Thyroid gland (tissue), 4 donors: ENCODE measurements at regions not wholly inside any gene's neighbourhood (a gene's known extent, or its start where the extent isn't known, plus 50 kb on each side); places are given as distances from the start of the nearest gene placed in this dataset.

ENCODE experiments used
- DNase-seq, 2 donors: peaks; one replicate each; pipeline ENCODE4 v3.0.0-alpha.2; 2019
- H3K27ac ChIP-seq, 3 donors: fragments of 200-600 bp; sonication (generic); 1 replicate in 2 of 3; 2 replicates in 1 of 3; pipeline ENCODE4 v1.5.1; 2016 to 2019; ENCODE audit warnings: mild to moderate bottlenecking in 1 of 3, moderate library complexity in 1 of 3
- H3K27me3 ChIP-seq: fragments of 200-600 bp; sonication (generic); one replicate; pipeline ENCODE4 v1.5.1; 2019
- H3K36me3 ChIP-seq, 2 donors: fragments of 200-600 bp; sonication (generic); one replicate each; pipeline ENCODE4 v1.5.1; 2016 to 2019
- H3K4me1 ChIP-seq, 2 donors: fragments of 200-600 bp; sonication (generic); one replicate each; pipeline ENCODE4 v1.5.1; 2017 to 2019
- H3K4me3 ChIP-seq, 3 donors: fragments of 200-600 bp; sonication (generic); replicated peaks in 1 of 3; 1 replicate in 2 of 3; 2 replicates in 1 of 3; pipeline ENCODE4 v1.5.1; 2016; ENCODE audit warnings: mild to moderate bottlenecking in 1 of 3
- H3K9me3 ChIP-seq: fragments of 200-600 bp; sonication (generic); one replicate; pipeline ENCODE4 v1.5.1; 2017
- CTCF ChIP-seq, 6 experiments: fragments of 200-600 bp in 3 of 6; fragments of 450-650 bp in 3 of 6; sonication (generic) in 3 of 6; IDR thresholded peaks; one replicate each; pipeline ENCODE4 v1.5.1; 2016 to 2019; ENCODE audit warnings: antibody characterized with exemption in 6 of 6, mild to moderate bottlenecking in 2 of 6, inconsistent platforms in 1 of 6, moderate library complexity in 1 of 6
- POLR2A ChIP-seq, 2 donors: fragments of 450-650 bp; IDR thresholded peaks; one replicate each; pipeline ENCODE4 v1.6.1; 2017; ENCODE audit warnings: antibody characterized with exemption in 2 of 2, mild to moderate bottlenecking in 2 of 2, moderate library complexity in 1 of 2
- WGBS, 2 donors: methylation state at CpG; one replicate each; pipeline ENCODE4 v1.1.5; 2017; 5-methylcytosine and 5-hydroxymethylcytosine counted together
- intact Hi-C: fragments of 100-400 bp; cut with DNase I; formaldehyde crosslinking; loops from one replicate; pipeline ENCODE4 v1.15.1; 2023

GRCh38 chr16:35788381-35788780 is 2329.0 kb downstream of the TP53TG3F start:
- no peaks in the 10 kb centered on the region for H3K27me3 ChIP-seq
- WGBS, 2 donors, result 76 to 80% methylated on average over 12 of the region's 12 CpGs
- no peaks in the 10 kb centered on the region for H3K4me1 ChIP-seq
- no peaks in the 10 kb centered on the region for H3K9me3 ChIP-seq
- no peaks in the 10 kb centered on the region for H3K36me3 ChIP-seq
- intact Hi-C loops, result no loop called here
- H3K27ac ChIP-seq, result no peak overlapping the region
- DNase-seq, result no peak
- no peak overlapping the region for H3K4me3 ChIP-seq
- TF ChIP-seq CTCF (IDR thresholded peaks at IDR 0.05) (no peak), POLR2A (IDR thresholded peaks at IDR 0.05) (no peak)

GRCh38 chr16:35792516-35793285 is 2333.3 kb downstream of the TP53TG3F start:
- intact Hi-C loops, result no loop called here
- Histone ChIP-seq H3K4me3 (no peak overlapping the region), H3K4me1 (no peaks in the 10 kb centered on the region), H3K36me3 (no peaks in the 10 kb centered on the region), H3K27me3 (no peaks in the 10 kb centered on the region), H3K27ac (no peak overlapping the region), H3K9me3 (no peaks in the 10 kb centered on the region)
- TF ChIP-seq CTCF (IDR thresholded peaks at IDR 0.05), result no peak
- TF ChIP-seq POLR2A (IDR thresholded peaks at IDR 0.05), result no peak
- DNase-seq, result no peak
- 82 to 83% methylated on average over 14 to 25 of the region's 25 CpGs for WGBS, 2 donors

- TF ChIP-seq CTCF (IDR thresholded peaks at IDR 0.05) (no peak), POLR2A (IDR thresholded peaks at IDR 0.05) (no peak)
- no peaks in the 10 kb centered on the region for H3K36me3 ChIP-seq
- H3K4me1 ChIP-seq, result no peaks in the 10 kb centered on the region
- intact Hi-C loops, result no loop called here
- no peaks in the 10 kb centered on the region for H3K27me3 ChIP-seq
- DNase-seq, result no peak
- H3K4me3 ChIP-seq, result no peak overlapping the region
- WGBS, 2 donors, result 47 to 48% methylated on average over 3 of the region's 3 CpGs
- no peaks in the 10 kb centered on the region for H3K9me3 ChIP-seq
- H3K27ac ChIP-seq, result no peak overlapping the region
Measured at GRCh38 chr16:35793601-35794000, 2334.2 kb downstream of the TP53TG3F start.

- H3K27ac ChIP-seq, result no peak overlapping the region
- intact Hi-C loops, result no loop called here
- no peak for DNase-seq
- 49 to 52% methylated on average over 6 of the region's 6 CpGs for WGBS, 2 donors
- no peaks in the 10 kb centered on the region for H3K27me3 ChIP-seq
- no peak overlapping the region for H3K4me3 ChIP-seq
- no peaks in the 10 kb centered on the region for H3K36me3 ChIP-seq
- H3K4me1 ChIP-seq, result no peaks in the 10 kb centered on the region
- TF ChIP-seq CTCF (IDR thresholded peaks at IDR 0.05) (no peak), POLR2A (IDR thresholded peaks at IDR 0.05) (no peak)
- no peaks in the 10 kb centered on the region for H3K9me3 ChIP-seq
Measured at GRCh38 chr16:35794896-35795295, 2335.5 kb downstream of the TP53TG3F start.

GRCh38 chr16:35795361-35796029 is 2336.1 kb downstream of the TP53TG3F start:
- no peak overlapping the region for H3K27ac ChIP-seq
- WGBS, 2 donors, result 65 to 66% methylated on average over 31 to 33 of the region's 33 CpGs
- no peak overlapping the region for H3K4me3 ChIP-seq
- no peaks in the 10 kb centered on the region for H3K27me3 ChIP-seq
- intact Hi-C loops, result no loop called here
- no peak for TF ChIP-seq POLR2A (IDR thresholded peaks at IDR 0.05)
- no peak for TF ChIP-seq CTCF (IDR thresholded peaks at IDR 0.05)
- H3K4me1 ChIP-seq, result no peaks in the 10 kb centered on the region
- no peaks in the 10 kb centered on the region for H3K9me3 ChIP-seq
- no peaks in the 10 kb centered on the region for H3K36me3 ChIP-seq
- no peak for DNase-seq
